ENCODE measurements at regions not wholly inside any gene's neighbourhood (a gene's known extent, or its start where the extent isn't known, plus 50 kb on each side); places are given as distances from the start of the nearest gene placed in this dataset.

- H3F3A ChIP-seq (ENCODE audit: insufficient read depth): no peaks in the 10 kb centered on the region
- no peak overlapping the region for H3K4me3 ChIP-seq (ENCODE audit: insufficient read depth, low read length, poor library complexity, severe bottlenecking)
- H3K9me2 ChIP-seq (replicated peaks; ENCODE audit: insufficient read depth, low read length): no peaks in the 10 kb centered on the region
- H2AFZ ChIP-seq (ENCODE audit: low read depth, low read length, severe bottlenecking): no peak overlapping the region
- H3K9ac ChIP-seq (ENCODE audit: low read length): no peak overlapping the region
- TF ChIP-seq EZH2phosphoT487 (conservative IDR thresholded peaks at IDR 0.05; ENCODE audit: low read length) (no peak), CTCF (IDR thresholded peaks at IDR 0.05; ENCODE audit: insufficient read depth, low read length, poor library complexity, severe bottlenecking) (no peak)
- H3K36me3 ChIP-seq (ENCODE audit: low read length): no peaks in the 10 kb centered on the region
- no peaks in the 10 kb centered on the region for H3K9me3 ChIP-seq (ENCODE audit: insufficient read depth, low read length)
- H4K20me1 ChIP-seq (ENCODE audit: low read depth, low read length): no peaks in the 10 kb centered on the region
- no peaks in the 10 kb centered on the region for H3K79me2 ChIP-seq (ENCODE audit: insufficient read depth, low read length)
- no peaks in the 10 kb centered on the region for H3K27me3 ChIP-seq (ENCODE audit: low read length)
- no peak overlapping the region for H3K27ac ChIP-seq (ENCODE audit: low read depth, low read length)
- H3K4me2 ChIP-seq (ENCODE audit: low read depth, low read length, poor library complexity, severe bottlenecking): no peak overlapping the region
Measured at GRCh38 chr6:44052419-44053023, 74.7 kb downstream of the MRPL14 start.

GRCh38 chr6:44051515-44051914 lies 75.7 kb downstream of the MRPL14 start:
- no peak overlapping the region for H3K9ac ChIP-seq (ENCODE audit: low read length)
- no peaks in the 10 kb centered on the region for H3K79me2 ChIP-seq (ENCODE audit: insufficient read depth, low read length)
- no peaks in the 10 kb centered on the region for H3K27me3 ChIP-seq (ENCODE audit: low read length)
- no peaks in the 10 kb centered on the region for H3K9me2 ChIP-seq (replicated peaks; ENCODE audit: insufficient read depth, low read length)
- no peak overlapping the region for H3K27ac ChIP-seq (ENCODE audit: low read depth, low read length)
- no peaks in the 10 kb centered on the region for H3K9me3 ChIP-seq (ENCODE audit: insufficient read depth, low read length)
- no peak overlapping the region for H3K4me3 ChIP-seq (ENCODE audit: insufficient read depth, low read length, poor library complexity, severe bottlenecking)
- no peak overlapping the region for H2AFZ ChIP-seq (ENCODE audit: low read depth, low read length, severe bottlenecking)
- no peaks in the 10 kb centered on the region for H3K36me3 ChIP-seq (ENCODE audit: low read length)
- H3F3A ChIP-seq (ENCODE audit: insufficient read depth): no peaks in the 10 kb centered on the region
- H3K4me2 ChIP-seq (ENCODE audit: low read depth, low read length, poor library complexity, severe bottlenecking): no peak overlapping the region
- H4K20me1 ChIP-seq (ENCODE audit: low read depth, low read length): no peaks in the 10 kb centered on the region
- no peak for TF ChIP-seq CTCF (IDR thresholded peaks at IDR 0.05; ENCODE audit: insufficient read depth, low read length, poor library complexity, severe bottlenecking)
- TF ChIP-seq EZH2phosphoT487 (conservative IDR thresholded peaks at IDR 0.05; ENCODE audit: low read length): no peak

GRCh38 chr6:44050872-44051505 lies 76.3 kb downstream of the MRPL14 start:
- Histone ChIP-seq H3K27ac (ENCODE audit: low read depth, low read length) (no peak overlapping the region), H3K79me2 (ENCODE audit: insufficient read depth, low read length) (no peaks in the 10 kb centered on the region), H3K27me3 (ENCODE audit: low read length) (no peaks in the 10 kb centered on the region), H2AFZ (ENCODE audit: low read depth, low read length, severe bottlenecking) (no peak overlapping the region), H3K36me3 (ENCODE audit: low read length) (no peaks in the 10 kb centered on the region), H3K4me3 (ENCODE audit: insufficient read depth, low read length, poor library complexity, severe bottlenecking) (no peak overlapping the region), H3F3A (ENCODE audit: insufficient read depth) (no peaks in the 10 kb centered on the region), H3K4me2 (ENCODE audit: low read depth, low read length, poor library complexity, severe bottlenecking) (no peak overlapping the region), H4K20me1 (ENCODE audit: low read depth, low read length) (no peaks in the 10 kb centered on the region), H3K9ac (ENCODE audit: low read length) (no peak overlapping the region), H3K9me3 (ENCODE audit: insufficient read depth, low read length) (no peaks in the 10 kb centered on the region), H3K9me2 (replicated peaks; ENCODE audit: insufficient read depth, low read length) (no peaks in the 10 kb centered on the region)
- TF ChIP-seq EZH2phosphoT487 (conservative IDR thresholded peaks at IDR 0.05; ENCODE audit: low read length) (no peak), CTCF (IDR thresholded peaks at IDR 0.05; ENCODE audit: insufficient read depth, low read length, poor library complexity, severe bottlenecking) (no peak)

All from SU-DHL-6 (cell line).